ENCODE measurements at regions not wholly inside any gene's neighbourhood (a gene's known extent, or its start where the extent isn't known, plus 50 kb on each side); places are given as distances from the start of the nearest gene placed in this dataset.

GRCh38 chr12:34292736-34293625, 270.7 kb downstream of the ALG10 start:
- peak; percentile 16 to 23 for DNase-seq

- DNase-seq = no peak
These were observed 271.8 kb downstream of the ALG10 start for GRCh38 chr12:34294137-34294536.

GRCh38 chr12:34294671-34295365, 272.5 kb downstream of the ALG10 start:
- DNase-seq = no peak

GRCh38 chr12:34295366-34296142, 273.3 kb downstream of the ALG10 start:
- DNase-seq = no peak

GRCh38 chr12:34296143-34297041, 274.1 kb downstream of the ALG10 start:
- DNase-seq = no peak

GRCh38 chr12:34297126-34297789, 275.0 kb downstream of the ALG10 start:
- no peak for DNase-seq

DNA sequence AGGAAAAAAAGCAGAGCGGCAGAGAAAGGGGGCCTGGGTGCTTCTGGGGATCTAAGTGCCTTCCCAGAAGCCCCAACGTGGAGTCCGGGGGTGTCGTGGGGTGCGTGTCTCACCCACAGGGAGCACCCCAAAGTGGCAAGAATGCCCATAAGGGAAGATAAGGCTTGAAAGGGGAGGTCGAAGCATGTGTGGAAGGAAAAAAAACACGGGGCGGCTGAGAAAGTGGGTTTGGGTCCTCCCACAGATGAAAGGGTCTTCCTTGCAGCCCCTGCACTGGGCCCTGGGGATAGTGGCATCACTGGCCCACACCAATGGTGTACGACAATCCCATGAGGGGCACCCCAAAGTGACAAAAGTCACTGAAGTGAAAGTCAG, 275.5 kb downstream of the ALG10 start:
- no peak for DNase-seq

GRCh38 chr12:34298176-34298970, 276.1 kb downstream of the ALG10 start:
- DNase-seq = no peak

- no peak for DNase-seq
These were observed 276.9 kb downstream of the ALG10 start for GRCh38 chr12:34298971-34299801.

- DNase-seq = no peak
These were observed 277.5 kb downstream of the ALG10 start for GRCh38 chr12:34299802-34300193.

GRCh38 chr12:34300376-34301250, 278.3 kb downstream of the ALG10 start:
- DNase-seq = no peak

DNA sequence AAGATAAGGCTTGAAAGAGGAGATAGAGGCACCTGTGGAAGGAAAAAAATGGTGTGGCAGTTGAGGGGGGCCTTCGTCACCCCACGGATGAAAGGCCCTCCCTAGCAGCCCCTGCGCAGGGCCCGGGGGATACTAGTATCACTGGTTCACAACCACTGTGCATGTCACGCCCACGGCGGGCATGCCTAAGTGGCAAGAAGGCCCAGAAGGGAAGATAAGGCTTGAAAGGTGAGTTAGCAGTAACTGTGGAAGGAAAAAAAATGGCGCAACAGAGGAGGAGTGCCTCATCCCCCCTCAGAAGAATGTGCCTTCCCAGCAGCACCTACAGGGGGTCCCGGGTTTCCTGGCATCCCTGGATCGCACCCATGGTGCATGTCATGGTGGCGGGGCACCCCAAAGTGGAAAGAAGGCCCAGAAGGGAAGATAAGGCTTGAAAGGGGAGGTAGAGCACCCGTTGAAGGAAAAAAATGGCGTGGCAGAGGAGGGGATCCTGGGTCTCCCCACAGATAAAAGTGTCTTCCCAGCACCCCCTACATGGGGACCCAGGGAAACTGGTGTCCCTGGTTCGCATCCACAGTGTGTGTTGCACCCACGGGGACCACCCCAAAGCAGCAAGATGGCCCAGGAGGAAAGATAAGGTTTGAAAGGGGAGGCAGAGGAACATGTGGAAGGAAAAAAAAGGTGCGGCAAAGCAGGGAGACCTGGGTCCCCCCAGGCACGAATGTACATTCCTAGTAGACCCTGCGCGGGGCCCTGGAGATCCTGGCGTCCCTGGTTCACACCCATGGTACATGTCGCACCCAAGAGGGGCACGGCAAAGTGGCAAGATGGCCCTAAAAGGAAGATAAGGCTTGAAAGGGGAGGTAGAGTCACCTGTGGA, 279.2 kb downstream of the ALG10 start:
- no peak for DNase-seq

DNA sequence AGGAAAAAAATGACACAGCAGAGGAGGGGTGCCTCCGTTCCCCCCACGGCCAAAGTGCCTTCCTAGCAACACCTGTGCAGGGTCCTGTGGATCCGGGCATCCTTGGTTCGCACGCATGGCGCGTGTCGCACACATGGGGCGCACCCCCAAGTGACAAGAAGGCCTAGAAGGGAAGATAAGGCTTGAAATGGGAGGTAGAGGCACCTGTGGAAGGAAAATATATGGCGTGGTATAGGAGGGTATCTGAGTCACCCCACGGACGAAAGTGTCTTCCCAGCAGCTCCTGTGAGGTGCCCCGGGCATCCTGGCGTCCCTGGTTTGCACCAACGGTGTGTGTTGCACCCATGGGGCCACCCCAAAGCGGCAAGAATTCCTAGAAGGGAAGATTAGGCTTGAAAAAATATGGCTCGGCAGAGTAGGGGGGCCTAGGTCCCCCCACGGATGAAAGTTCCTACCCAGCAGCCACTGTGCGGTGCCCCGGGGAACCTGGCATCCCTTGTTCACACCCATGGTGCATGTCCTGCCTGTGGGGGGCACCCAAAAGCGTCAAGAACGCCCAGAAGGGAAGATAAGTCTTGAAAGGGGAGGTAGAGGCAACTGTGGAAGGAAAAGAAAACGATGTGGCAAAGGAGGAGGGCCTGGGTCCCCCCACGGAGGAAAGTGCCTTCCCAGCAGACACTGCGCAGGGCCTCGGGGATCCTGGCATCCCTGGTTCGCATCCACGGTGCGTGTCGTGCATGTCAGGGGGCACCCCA, 280.0 kb downstream of the ALG10 start:
- no peak for DNase-seq

GRCh38 chr12:34303091-34303870, 281.0 kb downstream of the ALG10 start:
- DNase-seq = no peak

DNA sequence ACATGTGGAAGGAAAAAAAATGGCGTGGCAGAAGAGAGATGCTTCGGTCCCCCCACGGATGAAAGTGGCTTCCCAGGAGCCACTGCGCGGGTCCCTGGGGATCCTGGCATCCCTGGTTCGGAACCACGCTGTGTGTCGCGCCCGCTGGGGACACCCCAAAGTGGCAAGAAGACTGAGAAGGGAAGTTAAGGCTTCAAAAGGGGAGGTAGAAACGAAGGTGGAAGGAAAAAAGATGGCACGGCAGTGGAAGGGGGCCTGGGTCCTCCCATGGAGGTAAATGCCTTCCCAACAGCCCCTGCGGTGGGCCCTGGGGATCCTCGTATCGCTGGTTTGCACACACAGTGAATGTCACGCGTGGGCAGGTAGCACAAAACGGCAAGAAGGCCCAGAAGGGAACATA, 281.7 kb downstream of the ALG10 start:
- DNase-seq = no peak

GRCh38 chr12:34304546-34304945, 282.2 kb downstream of the ALG10 start:
- DNase-seq = no peak
